OCI-M1 (cell line): ENCODE measurements at regions not wholly inside any gene's neighbourhood (a gene's known extent, or its start where the extent isn't known, plus 50 kb on each side); places are given as distances from the start of the nearest gene placed in this dataset.
"Not testable (repeated sequence)": the region's sequence is repeated elsewhere in the genome, so short reads cannot be mapped to it uniquely, and the experiment has no call there.

Experiments
- DNase-seq: peaks from one replicate; lab custom pipeline; 2025; lab: John Stamatoyannopoulos, UW

- not testable (repeated sequence) for DNase-seq
Observed at GRCh38 chr9:43089337-43089736, 905.9 kb downstream of the SPATA31A6 start.

- DNase-seq: not testable (repeated sequence)
Observed at GRCh38 chr9:43110376-43110775, 926.9 kb downstream of the SPATA31A6 start.

- DNase-seq: not testable (repeated sequence)
Observed at GRCh38 chr9:43112846-43113245, 929.4 kb downstream of the SPATA31A6 start.

- not testable (repeated sequence) for DNase-seq
Observed at GRCh38 chr9:43115813-43116229, 932.4 kb downstream of the SPATA31A6 start.

- not testable (repeated sequence) for DNase-seq
Observed at GRCh38 chr9:43118088-43118865, 934.8 kb downstream of the SPATA31A6 start.

GRCh38 chr9:43119565-43119964, 936.1 kb downstream of the SPATA31A6 start:
- not testable (repeated sequence) for DNase-seq

- not testable (repeated sequence) for DNase-seq
Observed at GRCh38 chr9:43119978-43120377, 936.5 kb downstream of the SPATA31A6 start.

GRCh38 chr9:43125894-43126293, 942.4 kb downstream of the SPATA31A6 start:
- DNase-seq: not testable (repeated sequence)

GRCh38 chr9:43127026-43127775, 943.7 kb downstream of the SPATA31A6 start:
- not testable (repeated sequence) for DNase-seq

GRCh38 chr9:43127949-43128348, 944.5 kb downstream of the SPATA31A6 start:
- DNase-seq: not testable (repeated sequence)

- DNase-seq: not testable (repeated sequence)
Observed at GRCh38 chr9:43130744-43131171, 947.3 kb downstream of the SPATA31A6 start.

GRCh38 chr9:43135440-43135839, 952.0 kb downstream of the SPATA31A6 start:
- DNase-seq: peak; percentile 72

GRCh38 chr9:43138909-43139308, 955.5 kb downstream of the SPATA31A6 start:
- not testable (repeated sequence) for DNase-seq

- not testable (repeated sequence) for DNase-seq
Observed at GRCh38 chr9:43139349-43139748, 955.9 kb downstream of the SPATA31A6 start.

- not testable (repeated sequence) for DNase-seq
Observed at GRCh38 chr9:43139878-43140608, 956.6 kb downstream of the SPATA31A6 start.
